ENCODE measurements at regions not wholly inside any gene's neighbourhood (a gene's known extent, or its start where the extent isn't known, plus 50 kb on each side); places are given as distances from the start of the nearest gene placed in this dataset.
A peak's percentile ranks its signal among the peaks of the same experiment; 100 is the strongest.
"Not testable (repeated sequence)": the region's sequence is repeated elsewhere in the genome, so short reads cannot be mapped to it uniquely, and the experiment has no call there.

GRCh38 chr6:150775415-150776203, 89.9 kb upstream of the MTHFD1L start:
- no peak overlapping the region for H3K4me3 Mint-ChIP-seq
- peaks cover 10% of the 10 kb centered on the region for H3K9me3 Mint-ChIP-seq
- peaks cover 7% of the 10 kb centered on the region for H3K4me1 Mint-ChIP-seq (ENCODE audit: low read depth)
- no peaks in the 10 kb centered on the region for H3K27me3 Mint-ChIP-seq
- DNase-seq: no peak
- H3K27ac Mint-ChIP-seq: no peak overlapping the region
- no peaks in the 10 kb centered on the region for H3K36me3 Mint-ChIP-seq (ENCODE audit: low read depth)

GRCh38 chr6:150777736-150778135, 87.8 kb upstream of the MTHFD1L start:
- H3K27ac Mint-ChIP-seq: no peak overlapping the region
- peaks cover 10% of the 10 kb centered on the region for H3K9me3 Mint-ChIP-seq
- H3K36me3 Mint-ChIP-seq (ENCODE audit: low read depth): no peaks in the 10 kb centered on the region
- H3K4me1 Mint-ChIP-seq (ENCODE audit: low read depth): peaks cover 7% of the 10 kb centered on the region
- no peak overlapping the region for H3K4me3 Mint-ChIP-seq
- DNase-seq: no peak
- no peaks in the 10 kb centered on the region for H3K27me3 Mint-ChIP-seq

GRCh38 chr6:150783813-150784212, 81.7 kb upstream of the MTHFD1L start:
- H3K4me3 Mint-ChIP-seq: no peak overlapping the region
- H3K4me1 Mint-ChIP-seq (ENCODE audit: low read depth): no peaks in the 10 kb centered on the region
- H3K27me3 Mint-ChIP-seq: peaks cover 2% of the 10 kb centered on the region
- no peaks in the 10 kb centered on the region for H3K36me3 Mint-ChIP-seq (ENCODE audit: low read depth)
- H3K27ac Mint-ChIP-seq: no peak overlapping the region
- DNase-seq: no peak
- H3K9me3 Mint-ChIP-seq: no peaks in the 10 kb centered on the region

GRCh38 chr6:150787429-150787828, 78.1 kb upstream of the MTHFD1L start:
- DNase-seq: no peak
- H3K27me3 Mint-ChIP-seq: peaks cover 2% of the 10 kb centered on the region
- H3K4me3 Mint-ChIP-seq: no peak overlapping the region
- H3K4me1 Mint-ChIP-seq (ENCODE audit: low read depth): no peaks in the 10 kb centered on the region
- H3K36me3 Mint-ChIP-seq (ENCODE audit: low read depth): no peaks in the 10 kb centered on the region
- no peak overlapping the region for H3K27ac Mint-ChIP-seq
- H3K9me3 Mint-ChIP-seq: no peaks in the 10 kb centered on the region

- Mint-ChIP-seq H3K27me3 (peaks cover 2% of the 10 kb centered on the region), H3K4me1 (ENCODE audit: low read depth) (no peaks in the 10 kb centered on the region), H3K4me3 (no peak overlapping the region), H3K36me3 (ENCODE audit: low read depth) (no peaks in the 10 kb centered on the region), H3K9me3 (no peaks in the 10 kb centered on the region), H3K27ac (no peak overlapping the region)
- DNase-seq: no peak
Observed at GRCh38 chr6:150788089-150788488, 77.4 kb upstream of the MTHFD1L start.

- not testable (repeated sequence) for H3K9me3 Mint-ChIP-seq; H3K4me3 Mint-ChIP-seq; DNase-seq; H3K36me3 Mint-ChIP-seq (ENCODE audit: low read depth); H3K27me3 Mint-ChIP-seq; H3K27ac Mint-ChIP-seq; H3K4me1 Mint-ChIP-seq (ENCODE audit: low read depth)
Observed at GRCh38 chr6:150789906-150790305, 75.6 kb upstream of the MTHFD1L start.

- Mint-ChIP-seq H3K4me3 (no peak overlapping the region), H3K27me3 (no peaks in the 10 kb centered on the region), H3K36me3 (ENCODE audit: low read depth) (no peaks in the 10 kb centered on the region), H3K9me3 (no peaks in the 10 kb centered on the region), H3K4me1 (ENCODE audit: low read depth) (no peaks in the 10 kb centered on the region), H3K27ac (no peak overlapping the region)
- DNase-seq: no peak
Observed at GRCh38 chr6:150791717-150792116, 73.8 kb upstream of the MTHFD1L start.

GRCh38 chr6:150797949-150798348, 67.6 kb upstream of the MTHFD1L start:
- Mint-ChIP-seq H3K36me3 (ENCODE audit: low read depth) (no peaks in the 10 kb centered on the region), H3K9me3 (no peaks in the 10 kb centered on the region)

GRCh38 chr6:150799276-150799805, 66.2 kb upstream of the MTHFD1L start:
- Mint-ChIP-seq H3K4me3 (no peak overlapping the region), H3K4me1 (ENCODE audit: low read depth) (no peaks in the 10 kb centered on the region), H3K27me3 (no peaks in the 10 kb centered on the region), H3K27ac (no peak overlapping the region), H3K9me3 (no peaks in the 10 kb centered on the region), H3K36me3 (ENCODE audit: low read depth) (no peaks in the 10 kb centered on the region)
- DNase-seq: no peak

More at GRCh38 chr6:150797949-150798348, 67.6 kb upstream of the MTHFD1L start:
- no peak for DNase-seq
- no peak overlapping the region for H3K27ac Mint-ChIP-seq
- no peaks in the 10 kb centered on the region for H3K4me1 Mint-ChIP-seq (ENCODE audit: low read depth)
- no peak overlapping the region for H3K4me3 Mint-ChIP-seq
- no peaks in the 10 kb centered on the region for H3K27me3 Mint-ChIP-seq

- no peaks in the 10 kb centered on the region for H3K4me1 Mint-ChIP-seq (ENCODE audit: low read depth)
- no peaks in the 10 kb centered on the region for H3K9me3 Mint-ChIP-seq
- H3K27me3 Mint-ChIP-seq: no peaks in the 10 kb centered on the region
- H3K36me3 Mint-ChIP-seq (ENCODE audit: low read depth): no peaks in the 10 kb centered on the region
- no peak overlapping the region for H3K4me3 Mint-ChIP-seq
- no peak for DNase-seq
- no peak overlapping the region for H3K27ac Mint-ChIP-seq
Observed at GRCh38 chr6:150800674-150801314, 64.7 kb upstream of the MTHFD1L start.

- H3K36me3 Mint-ChIP-seq (ENCODE audit: low read depth): no peaks in the 10 kb centered on the region
- no peaks in the 10 kb centered on the region for H3K4me1 Mint-ChIP-seq (ENCODE audit: low read depth)
- no peak overlapping the region for H3K27ac Mint-ChIP-seq
- DNase-seq: no peak
- H3K27me3 Mint-ChIP-seq: peaks cover 8% of the 10 kb centered on the region
- H3K9me3 Mint-ChIP-seq: no peaks in the 10 kb centered on the region
- H3K4me3 Mint-ChIP-seq: no peak overlapping the region
Observed at GRCh38 chr6:150806790-150807189, 58.7 kb upstream of the MTHFD1L start.

GRCh38 chr6:150813319-150813992, 52.0 kb upstream of the MTHFD1L start:
- Mint-ChIP-seq H3K27ac (peak overlapping the region; percentile 96), H3K4me3 (peak overlapping the region; percentile 21), H3K36me3 (ENCODE audit: low read depth) (no peaks in the 10 kb centered on the region), H3K27me3 (peaks cover 28% of the 10 kb centered on the region), H3K9me3 (no peaks in the 10 kb centered on the region), H3K4me1 (ENCODE audit: low read depth) (peaks cover 22% of the 10 kb centered on the region)
- DNase-seq: peak; percentile 67

- peak overlapping the region; percentile 96 for H3K27ac Mint-ChIP-seq
- H3K9me3 Mint-ChIP-seq: no peaks in the 10 kb centered on the region
- peaks cover 30% of the 10 kb centered on the region for H3K27me3 Mint-ChIP-seq
- no peaks in the 10 kb centered on the region for H3K36me3 Mint-ChIP-seq (ENCODE audit: low read depth)
- no peak overlapping the region for H3K4me3 Mint-ChIP-seq
- no peak for DNase-seq
- peaks cover 22% of the 10 kb centered on the region for H3K4me1 Mint-ChIP-seq (ENCODE audit: low read depth)
Observed at GRCh38 chr6:150813993-150814359, 51.5 kb upstream of the MTHFD1L start.

All from activated T-cell treated with anti-CD3 and anti-CD28 coated beads, Interleukin-2, amount 50 U/mL, for 24 hours (primary cell).